HG03045 (cell line): ENCODE measurements at regions not wholly inside any gene's neighbourhood (a gene's known extent, or its start where the extent isn't known, plus 50 kb on each side); places are given as distances from the start of the nearest gene placed in this dataset.

ENCODE experiments used
- ATAC-seq: cut with Tn5 transposase; IDR thresholded peaks from one replicate; pipeline ENCODE4 v1.9.1; 2021; ENCODE audit warnings: mild to moderate bottlenecking, moderate library complexity; ENCODE audit not compliant: unreplicated experiment

DNA sequence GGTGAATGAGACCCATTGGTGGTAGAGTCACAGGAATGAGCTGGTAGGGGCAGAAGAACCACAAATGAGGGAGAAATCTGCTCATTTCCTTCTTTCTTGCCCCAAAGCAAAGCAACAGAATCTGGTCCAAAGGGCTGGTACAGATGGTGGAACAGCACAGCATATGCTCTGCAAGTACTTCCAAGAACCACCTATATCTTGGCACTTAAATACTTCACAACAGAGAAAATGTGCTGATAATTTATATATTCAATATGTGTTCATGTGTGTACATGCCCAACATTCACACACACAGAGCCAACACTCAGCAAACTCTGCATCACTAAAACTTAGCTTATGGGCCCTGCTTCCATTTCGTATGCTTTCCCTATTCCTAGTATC lies 884.4 kb upstream of the KLHL29 start:
- no peak for ATAC-seq

DNA sequence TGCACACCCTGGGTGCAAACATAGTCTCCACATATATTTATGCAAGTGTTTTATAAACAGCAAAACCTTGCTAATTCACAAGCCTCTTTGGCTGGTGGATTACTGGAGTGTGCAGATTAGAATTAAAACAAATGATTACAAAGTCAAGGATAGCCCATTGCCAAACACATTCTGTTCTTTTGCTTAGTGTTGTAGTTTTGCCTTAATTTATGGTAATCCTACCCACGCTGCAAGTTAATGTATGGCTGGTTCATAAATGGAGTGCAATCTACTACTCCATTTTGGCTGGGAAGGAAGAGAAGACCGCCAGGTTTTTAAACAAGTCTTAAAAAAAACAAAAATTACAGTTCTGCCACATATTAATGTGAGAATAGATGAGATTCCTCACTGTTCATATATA lies 883.1 kb upstream of the KLHL29 start:
- ATAC-seq = no peak

DNA sequence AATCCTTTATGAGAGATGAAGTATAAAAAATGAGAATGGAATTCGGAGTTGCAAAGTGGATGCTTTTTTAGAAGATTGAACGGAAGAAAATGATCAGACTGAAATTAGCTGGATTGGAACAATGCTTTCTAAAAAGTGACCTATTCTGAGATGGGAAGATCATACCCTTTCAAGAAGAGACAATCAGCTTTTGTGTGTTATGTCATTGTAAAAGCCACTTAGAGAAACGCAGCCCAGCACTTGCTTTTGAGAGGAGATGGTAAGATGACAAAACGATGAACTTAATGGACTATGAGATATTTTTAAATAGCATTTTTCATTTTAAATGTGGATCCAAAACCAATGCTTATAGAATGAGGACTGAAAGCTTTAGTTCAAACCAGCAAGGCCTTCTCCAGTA lies 871.4 kb upstream of the KLHL29 start:
- no peak for ATAC-seq

DNA sequence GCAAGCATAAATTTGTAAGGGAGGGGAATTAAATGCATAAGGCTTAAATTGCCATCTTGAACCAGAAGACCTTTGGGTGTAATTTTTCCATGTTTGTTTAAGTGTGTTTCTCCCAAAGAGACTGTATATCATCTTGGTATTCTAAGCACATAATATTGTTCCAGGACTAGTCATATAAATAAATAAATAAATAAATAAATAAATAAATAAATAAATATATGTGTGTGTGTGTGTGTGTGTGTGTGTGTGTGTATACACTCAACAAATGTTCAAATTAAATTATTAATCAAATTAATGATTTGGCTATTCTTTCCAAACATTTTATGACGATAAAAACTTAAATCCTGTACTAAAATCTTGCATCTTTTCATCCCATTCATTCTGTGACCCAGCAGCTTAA lies 867.8 kb upstream of the KLHL29 start:
- ATAC-seq = no peak

DNA sequence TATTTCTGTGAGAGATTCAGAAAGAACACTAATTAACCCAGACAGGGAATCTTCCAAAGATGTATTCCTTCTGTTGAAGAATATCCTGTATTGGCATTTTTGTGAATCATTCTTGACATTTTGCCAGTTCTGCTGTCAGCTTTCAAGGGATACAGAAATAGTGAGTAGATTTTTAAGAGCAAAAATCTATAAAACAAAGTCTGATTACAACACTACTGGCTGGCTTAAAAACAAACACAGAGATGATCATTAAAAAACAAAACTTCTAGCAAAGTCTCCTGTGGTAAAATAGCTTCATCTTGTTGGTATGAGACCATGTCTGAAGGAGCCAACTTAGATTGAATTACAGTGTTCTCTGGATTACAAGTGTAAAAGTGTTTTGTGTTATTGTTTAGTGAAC lies 866.3 kb upstream of the KLHL29 start:
- ATAC-seq = no peak

DNA sequence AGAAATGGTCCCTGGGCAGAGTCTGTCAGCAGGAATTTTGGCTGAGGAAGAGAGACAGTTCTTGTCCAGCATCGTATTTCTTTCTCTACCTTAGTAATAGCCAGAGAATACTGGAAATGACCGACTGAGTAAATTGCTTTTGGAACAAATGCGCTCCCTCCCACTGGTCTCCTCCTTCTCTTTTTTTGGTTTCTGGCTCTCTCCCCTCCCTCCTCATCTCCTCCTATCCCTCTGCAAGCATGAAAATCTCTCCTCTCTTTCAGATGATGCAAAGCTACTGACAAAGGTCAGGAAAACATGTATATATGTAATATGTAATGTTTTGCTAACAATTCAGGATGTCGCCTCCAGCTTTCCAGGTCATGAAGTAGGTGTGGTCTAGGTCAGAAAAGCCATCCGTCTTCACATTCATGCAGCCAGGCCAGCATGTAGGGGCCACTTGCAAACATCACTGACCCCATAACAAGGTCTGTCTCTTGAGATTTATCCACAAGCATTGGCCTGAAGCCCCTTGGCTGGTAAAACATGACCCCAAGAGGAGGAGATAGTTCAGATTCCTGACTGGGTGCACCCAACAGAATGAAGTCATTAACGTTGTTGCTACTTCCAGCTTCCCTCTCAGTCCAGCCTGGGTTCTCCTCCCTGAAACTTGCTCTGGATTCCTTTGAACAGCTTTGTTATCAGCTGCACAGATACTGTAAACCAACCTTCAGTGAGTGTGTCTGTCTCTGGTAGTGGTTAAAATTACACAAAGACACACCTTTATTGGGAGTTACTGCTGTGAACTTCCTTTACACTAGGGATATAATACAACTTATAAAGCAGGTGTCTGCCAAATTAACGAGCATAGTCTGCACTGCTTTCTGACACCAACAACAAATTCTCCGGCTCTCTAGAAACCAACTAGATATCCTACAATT lies 864.4 kb upstream of the KLHL29 start:
- ATAC-seq = no peak

DNA sequence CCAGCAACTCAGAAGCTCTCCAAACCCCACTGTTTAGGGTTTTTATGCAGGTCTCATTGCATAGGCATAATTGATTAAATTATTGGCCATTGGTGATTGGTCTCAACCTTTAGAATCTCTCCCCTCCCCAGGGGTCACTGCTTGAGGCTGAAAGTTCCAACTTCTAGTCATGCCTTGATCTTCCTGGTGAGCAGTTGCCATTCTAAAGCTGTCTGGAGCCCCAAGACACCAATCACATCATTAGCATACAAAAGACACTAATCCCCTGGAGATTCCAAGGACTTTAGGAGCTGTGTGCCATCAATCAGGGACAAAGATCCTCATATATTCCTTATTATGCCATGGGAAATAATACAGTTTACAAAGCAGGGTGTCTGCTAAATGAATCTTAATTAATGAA lies 863.4 kb upstream of the KLHL29 start:
- ATAC-seq = no peak

DNA sequence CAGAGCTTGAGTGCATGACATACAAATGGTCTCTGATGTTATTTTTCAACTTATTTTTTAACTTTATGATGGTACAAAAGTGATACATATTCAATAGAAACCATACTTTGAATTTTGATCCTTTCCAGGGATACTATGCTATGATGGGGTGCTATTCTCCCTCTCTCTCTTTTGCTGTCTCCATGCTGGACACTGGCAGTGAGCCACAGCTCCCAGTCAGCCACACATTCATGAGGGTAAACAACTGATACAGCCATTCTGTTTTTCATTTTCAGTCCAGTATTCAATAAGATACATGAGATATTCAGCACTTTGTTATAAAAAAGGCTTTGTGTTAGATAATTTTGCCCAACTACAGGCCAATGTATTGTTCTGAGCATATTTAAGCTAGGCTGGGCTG lies 859.3 kb upstream of the KLHL29 start:
- no peak for ATAC-seq

DNA sequence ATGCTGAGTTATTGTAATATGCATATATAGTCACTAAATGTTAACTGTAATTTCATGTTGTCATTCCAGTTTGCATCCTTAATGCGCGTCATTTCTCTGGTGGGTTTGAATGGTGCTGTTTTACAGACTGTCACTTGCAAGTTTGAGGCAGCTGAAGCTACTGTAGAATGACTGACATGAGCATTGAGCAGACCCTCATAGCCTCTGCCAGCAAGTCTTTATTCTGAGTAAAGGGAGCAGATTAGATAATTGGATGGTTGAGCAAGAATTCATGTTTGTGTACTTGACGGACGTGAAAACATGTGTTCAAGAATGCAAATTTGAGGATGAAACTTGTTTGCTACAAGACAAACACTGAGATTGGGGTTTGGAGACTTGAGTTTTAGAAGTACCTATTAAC lies 854.8 kb upstream of the KLHL29 start:
- no peak for ATAC-seq

DNA sequence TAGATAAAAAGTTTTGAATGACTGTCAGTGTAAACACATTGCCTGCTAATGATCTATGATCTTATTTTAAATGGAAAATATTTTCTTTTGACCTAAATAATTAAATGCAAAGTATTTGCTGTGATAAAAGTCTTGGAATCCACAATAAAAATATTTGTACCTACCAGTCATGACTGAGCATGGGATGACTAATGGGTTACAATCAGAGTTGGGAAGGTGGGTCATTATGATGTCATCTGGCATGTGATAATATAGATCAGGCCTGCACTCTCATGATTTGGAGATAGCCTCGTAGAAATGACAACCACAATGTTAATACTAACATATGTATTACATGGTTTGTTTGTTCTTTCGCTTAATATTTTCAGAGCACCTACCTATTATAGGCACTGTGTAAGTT lies 848.8 kb upstream of the KLHL29 start:
- no peak for ATAC-seq

DNA sequence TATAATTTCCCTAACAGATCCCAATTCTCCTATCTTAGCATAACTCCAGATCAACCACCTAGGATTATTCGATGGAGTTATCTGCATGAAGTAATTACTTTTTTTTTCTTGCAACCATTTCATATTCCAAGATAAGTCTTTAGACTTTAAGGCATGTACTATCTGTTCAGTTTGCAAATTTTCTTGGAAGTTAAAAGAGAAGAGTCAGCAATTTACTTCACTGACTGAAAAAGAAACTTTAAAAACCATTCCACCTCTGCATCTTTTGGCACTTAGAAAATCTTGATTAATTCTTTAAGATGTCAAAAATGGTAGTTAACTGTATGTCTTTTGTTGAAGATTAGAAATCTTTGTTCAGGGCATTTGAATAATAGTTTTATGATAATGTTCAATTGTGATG lies 830.5 kb upstream of the KLHL29 start:
- ATAC-seq = no peak

DNA sequence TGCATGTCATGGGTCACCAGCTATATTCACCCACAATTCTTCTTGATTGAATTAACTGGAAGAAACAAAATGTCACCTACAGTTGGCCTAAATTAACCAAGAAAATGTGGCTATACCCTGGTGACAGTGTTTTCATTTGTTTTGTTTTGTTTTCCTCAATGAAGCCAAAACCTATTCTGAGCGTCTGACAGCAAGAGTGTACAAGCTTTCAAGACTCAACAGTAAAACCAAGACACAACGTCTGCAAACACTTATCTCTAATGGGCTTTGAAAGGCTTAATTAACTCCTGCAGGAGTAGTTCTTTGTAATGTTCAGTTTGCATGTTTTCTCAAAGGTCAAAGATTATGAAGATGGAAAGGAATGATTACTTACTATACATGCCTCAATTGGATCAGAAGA lies 827.6 kb upstream of the KLHL29 start:
- no peak for ATAC-seq

DNA sequence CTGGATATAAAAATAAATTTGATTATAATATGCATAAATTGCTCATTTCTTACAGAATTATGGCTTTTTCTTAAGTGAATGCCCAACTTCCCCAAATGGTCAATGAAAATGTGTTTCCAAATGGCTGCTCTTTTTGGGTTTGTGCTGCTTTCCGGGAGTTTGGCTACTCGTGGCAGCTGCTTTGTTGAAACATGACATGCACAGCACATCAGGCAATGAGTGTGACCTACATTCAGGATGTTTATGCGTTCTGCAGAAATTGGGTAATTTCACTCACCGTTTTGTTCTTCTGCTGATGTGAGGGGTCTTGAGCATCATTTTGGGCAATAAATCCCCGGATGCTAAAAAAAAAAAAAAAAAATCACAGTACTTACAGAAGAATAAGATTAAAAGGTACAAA lies 825.0 kb upstream of the KLHL29 start:
- ATAC-seq = no peak

DNA sequence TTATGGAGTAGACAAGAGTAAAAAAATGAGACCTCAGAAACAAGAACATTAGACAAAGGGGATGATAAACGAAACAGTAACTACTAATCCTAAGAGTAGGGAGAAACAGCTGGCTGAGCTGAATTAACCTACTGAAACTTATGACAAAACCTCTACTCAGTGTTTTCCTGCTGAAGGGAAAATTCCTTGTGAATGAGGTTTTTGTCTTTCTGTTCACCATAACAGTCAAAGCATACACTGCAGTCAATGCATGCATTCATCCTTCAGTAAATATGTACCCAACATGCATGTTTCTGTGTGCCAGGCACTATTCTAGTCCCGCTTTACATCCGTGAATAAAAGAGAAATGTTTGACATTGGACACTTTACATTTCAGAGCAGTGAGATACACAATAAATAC lies 805.6 kb upstream of the KLHL29 start:
- no peak for ATAC-seq

DNA sequence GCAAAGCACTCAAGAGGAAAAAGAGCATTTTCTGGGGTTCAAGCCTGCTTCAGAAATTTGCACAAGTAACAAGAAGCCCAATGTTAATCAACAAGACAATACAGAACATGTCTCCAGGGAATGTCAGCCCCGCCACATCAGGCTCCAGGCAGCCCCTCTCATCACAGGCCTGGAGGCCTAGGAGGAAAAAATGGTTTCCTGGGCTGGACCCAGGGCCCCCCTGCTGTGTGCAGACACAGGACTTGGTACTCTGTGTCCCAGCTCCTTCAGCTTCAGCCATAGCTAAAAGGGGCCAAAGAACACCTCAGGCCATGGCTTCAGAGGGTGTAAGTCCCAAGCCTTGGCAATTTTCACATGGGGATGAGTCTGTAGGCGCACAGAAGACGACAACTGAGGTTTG lies 802.9 kb upstream of the KLHL29 start:
- no peak for ATAC-seq

DNA sequence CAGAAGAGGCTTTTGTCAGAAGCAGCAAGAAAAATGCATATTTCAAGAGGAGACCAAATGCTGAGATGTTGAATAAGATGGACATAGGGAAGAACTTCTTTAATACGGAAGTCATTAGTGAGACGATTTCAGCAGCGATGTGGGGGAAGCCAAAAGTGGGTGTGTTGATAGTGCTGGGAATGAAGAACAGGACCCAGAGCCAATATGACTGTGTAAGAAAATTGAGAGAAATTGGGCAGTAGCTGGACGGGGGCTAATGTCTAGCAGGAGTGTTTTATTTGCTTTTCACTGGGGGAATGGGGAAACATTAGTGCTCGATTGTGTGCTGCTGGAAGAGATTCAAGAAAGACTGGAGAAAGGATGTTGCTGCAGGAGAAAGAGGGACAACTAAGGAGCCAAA lies 788.7 kb upstream of the KLHL29 start:
- ATAC-seq = no peak

DNA sequence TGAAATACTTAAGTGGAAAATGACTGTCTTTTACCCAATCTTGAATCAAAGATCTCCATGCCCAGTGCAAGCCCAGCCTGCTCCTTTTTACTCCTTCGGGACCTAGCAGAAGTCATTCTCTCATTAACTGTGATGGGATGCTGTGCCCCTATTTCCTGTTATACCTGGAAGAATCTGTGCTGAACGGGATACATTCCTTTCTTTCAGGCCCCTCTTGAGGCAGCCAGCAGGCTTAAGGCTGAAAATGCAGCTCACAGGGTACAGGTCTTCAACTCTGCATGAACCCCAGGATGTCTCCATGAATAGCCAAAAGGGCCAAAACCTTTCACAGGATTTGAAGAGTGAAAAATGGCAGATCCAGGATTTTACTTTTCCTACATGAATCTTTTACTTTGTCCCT lies 784.8 kb upstream of the KLHL29 start:
- ATAC-seq = no peak

DNA sequence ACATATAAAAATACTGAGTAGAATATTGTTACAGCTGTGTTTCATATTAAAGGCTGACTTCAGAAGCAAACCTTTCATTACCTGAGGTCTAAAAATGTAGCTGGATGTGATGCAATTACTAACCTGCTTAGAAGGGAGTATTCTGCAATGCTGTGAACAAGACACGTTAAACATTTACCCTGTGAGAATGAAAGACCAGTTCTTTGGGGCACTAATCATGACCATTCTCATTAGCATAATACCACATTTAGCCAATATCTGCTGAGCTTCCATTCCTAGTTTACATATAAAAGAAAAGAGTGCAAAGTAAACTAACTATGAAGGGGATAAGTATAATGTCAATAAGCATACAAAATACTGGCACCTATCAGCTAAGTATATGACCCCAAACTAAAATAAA lies 784.0 kb upstream of the KLHL29 start:
- ATAC-seq = no peak

DNA sequence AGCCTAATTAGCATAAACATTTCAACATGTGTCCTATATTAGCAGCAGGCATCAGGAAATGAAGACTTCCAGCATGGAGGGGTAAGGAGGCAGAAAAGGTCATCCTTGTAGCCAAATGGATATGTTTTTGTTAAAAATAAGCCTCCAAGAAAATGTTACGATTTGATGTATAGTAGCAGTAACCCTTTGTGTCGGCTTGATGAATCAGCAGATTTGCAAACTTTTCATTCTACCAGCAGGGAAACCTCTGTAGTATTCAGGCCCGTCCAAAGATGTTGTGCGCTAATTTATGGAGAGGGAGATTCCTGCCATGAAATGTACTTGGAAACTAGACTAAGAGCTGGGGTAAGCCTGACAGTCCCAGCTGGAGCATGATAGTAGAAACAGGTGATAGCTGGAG lies 780.8 kb upstream of the KLHL29 start:
- ATAC-seq = no peak

DNA sequence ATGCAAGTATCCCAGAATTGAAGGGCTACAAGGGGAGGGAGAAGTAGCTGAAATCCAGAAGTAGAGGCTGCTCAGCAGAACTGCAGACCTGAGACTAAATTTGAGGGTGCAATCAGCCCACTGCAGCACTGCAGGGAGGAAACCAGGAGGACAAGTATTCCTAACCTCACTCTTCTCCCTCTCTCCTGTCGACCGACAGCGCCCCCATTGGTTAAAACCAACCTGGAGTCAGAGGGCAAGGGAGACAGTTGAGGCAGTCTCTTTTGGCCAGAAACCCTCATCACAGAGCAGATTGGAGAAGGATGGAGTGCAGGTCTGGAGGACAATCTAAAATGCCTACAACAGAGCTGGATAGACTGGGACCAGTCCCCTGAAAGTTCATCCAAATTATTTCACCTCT lies 768.9 kb upstream of the KLHL29 start:
- no peak for ATAC-seq

DNA sequence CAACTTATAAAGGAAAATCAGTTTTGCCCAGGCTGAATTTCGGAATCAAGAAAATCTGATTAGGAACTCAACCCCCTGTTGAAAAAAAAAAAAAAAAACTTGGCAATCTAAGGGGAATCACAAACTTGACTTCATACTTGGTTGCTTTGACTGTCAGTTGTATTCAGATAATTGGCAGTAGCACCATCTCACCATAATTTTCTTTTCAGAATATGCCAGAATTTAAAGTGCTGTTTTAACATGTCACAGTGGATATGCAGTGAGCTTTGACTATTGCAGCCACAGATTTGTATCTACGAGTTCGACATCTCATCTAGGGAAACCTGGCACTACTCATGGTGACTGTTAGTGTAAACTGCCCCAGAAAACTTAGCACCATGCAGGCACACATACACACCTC lies 761.4 kb upstream of the KLHL29 start:
- no peak for ATAC-seq

DNA sequence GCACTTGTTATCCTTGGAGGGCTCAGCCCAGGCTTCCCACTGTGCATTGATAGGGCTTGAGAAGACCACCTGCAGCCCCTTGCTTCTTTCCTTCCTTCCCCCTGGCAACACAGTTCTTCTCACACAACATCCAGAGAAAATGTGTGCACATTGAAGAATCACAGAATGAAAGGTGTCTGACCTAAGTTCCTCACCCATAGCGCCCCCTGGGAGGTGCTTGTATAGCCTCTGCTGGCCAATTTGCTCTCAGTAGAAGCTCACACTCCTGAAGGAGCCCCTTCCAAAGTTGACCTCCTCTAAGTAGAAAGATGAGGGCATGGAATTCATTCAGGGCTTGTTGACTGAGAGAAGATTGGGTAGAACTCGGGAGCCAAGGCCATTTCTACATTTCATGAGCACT lies 758.4 kb upstream of the KLHL29 start:
- no peak for ATAC-seq

DNA sequence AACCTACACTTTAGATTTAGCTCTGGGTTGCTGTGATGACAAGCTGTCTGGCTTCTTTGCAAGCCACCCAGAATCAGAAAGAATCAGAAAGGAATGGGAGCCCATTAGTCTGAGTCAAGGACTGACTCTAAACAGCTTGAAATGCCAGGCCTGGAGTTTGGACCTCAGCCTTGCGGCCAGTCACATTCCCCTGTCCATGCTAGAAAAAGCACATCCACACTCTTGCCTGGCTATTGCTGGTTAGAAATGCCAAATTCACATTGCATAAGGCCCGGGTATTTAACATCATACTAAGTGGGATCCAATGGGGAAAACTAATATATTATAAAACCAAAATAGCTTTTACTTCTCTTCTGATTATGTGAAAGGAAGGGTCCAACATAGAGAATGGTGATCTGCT lies 756.8 kb upstream of the KLHL29 start:
- no peak for ATAC-seq
